Neural crest cell (in vitro differentiated cells): ENCODE measurements at regions not wholly inside any gene's neighbourhood (a gene's known extent, or its start where the extent isn't known, plus 50 kb on each side); places are given as distances from the start of the nearest gene placed in this dataset.
"Not testable (repeated sequence)": the region's sequence is repeated elsewhere in the genome, so short reads cannot be mapped to it uniquely, and the experiment has no call there.

Experiments used
- DNase-seq: peaks from one replicate; pipeline ENCODE4 v3.0.0; 2021; ENCODE audit warnings: low read depth, mixed read lengths, low spot score
- H3K27ac Mint-ChIP-seq: one replicate; pipeline ENCODE4 v1.8.0; 2021; ENCODE audit warnings: mild to moderate bottlenecking, mixed read lengths; ENCODE audit not compliant: unreplicated experiment
- H3K27me3 Mint-ChIP-seq: 2 replicates; pipeline ENCODE4 v1.8.0; 2021; ENCODE audit warnings: low read depth, mild to moderate bottlenecking, mixed read lengths
- H3K36me3 Mint-ChIP-seq: 2 replicates; pipeline ENCODE4 v1.8.0; 2021; ENCODE audit warnings: low read depth, mild to moderate bottlenecking, mixed read lengths
- H3K4me1 Mint-ChIP-seq: 2 replicates; pipeline ENCODE4 v1.8.0; 2021; ENCODE audit warnings: mixed read lengths
- H3K4me3 Mint-ChIP-seq: one replicate; pipeline ENCODE4 v1.8.0; 2021; ENCODE audit warnings: mild to moderate bottlenecking, mixed read lengths
- H3K9me3 Mint-ChIP-seq: 2 replicates; pipeline ENCODE4 v1.8.0; 2021; ENCODE audit warnings: mixed read lengths
- CTCF ChIP-seq: fragments of 200-600 bp; sonication (generic); conservative IDR thresholded peaks from 2 replicates; pipeline ENCODE4 v1.5.0; 2021; ENCODE audit warnings: antibody characterized with exemption, mild to moderate bottlenecking

- H3K27me3 Mint-ChIP-seq, result peaks cover 21% of the 10 kb centered on the region
- no peak for TF ChIP-seq CTCF
- H3K4me1 Mint-ChIP-seq, result peaks cover 3% of the 10 kb centered on the region
- no peak for DNase-seq
- no peak overlapping the region for H3K27ac Mint-ChIP-seq
- H3K4me3 Mint-ChIP-seq, result no peak overlapping the region
- no peaks in the 10 kb centered on the region for H3K36me3 Mint-ChIP-seq
- H3K9me3 Mint-ChIP-seq, result no peaks in the 10 kb centered on the region
Measured at GRCh38 chr7:32221056-32221455, 150.8 kb upstream of the PDE1C start.

- not testable (repeated sequence) for H3K4me3 Mint-ChIP-seq, H3K36me3 Mint-ChIP-seq, H3K9me3 Mint-ChIP-seq, H3K27ac Mint-ChIP-seq, DNase-seq, H3K4me1 Mint-ChIP-seq
- peaks cover 21% of the 10 kb centered on the region for H3K27me3 Mint-ChIP-seq
Measured at GRCh38 chr7:32219831-32220230, 149.6 kb upstream of the PDE1C start.

DNA sequence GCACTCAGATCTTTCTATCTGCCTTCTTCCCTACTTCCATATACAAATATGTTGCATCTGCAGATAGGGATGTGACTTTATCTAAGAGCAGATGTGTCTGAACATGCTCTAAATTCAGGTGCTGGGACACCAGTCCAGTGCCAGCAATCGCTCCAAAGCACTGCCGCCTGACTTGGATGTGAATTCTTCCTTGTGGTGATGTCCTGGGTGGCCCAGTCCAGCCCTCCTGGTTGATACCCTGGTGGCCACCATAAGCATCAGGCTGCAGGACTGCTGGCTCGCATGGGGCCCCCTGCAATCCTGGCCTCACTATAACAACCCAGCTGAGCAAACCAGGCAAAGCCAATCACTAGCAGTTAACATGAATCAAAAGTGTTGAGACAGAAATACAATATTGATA, 149.2 kb upstream of the PDE1C start:
- Mint-ChIP-seq H3K27me3 (peaks cover 21% of the 10 kb centered on the region), H3K9me3 (no peaks in the 10 kb centered on the region), H3K4me1 (peaks cover 3% of the 10 kb centered on the region), H3K27ac (no peak overlapping the region), H3K36me3 (no peaks in the 10 kb centered on the region), H3K4me3 (no peak overlapping the region)
- TF ChIP-seq CTCF, result no peak
- DNase-seq, result no peak

DNA sequence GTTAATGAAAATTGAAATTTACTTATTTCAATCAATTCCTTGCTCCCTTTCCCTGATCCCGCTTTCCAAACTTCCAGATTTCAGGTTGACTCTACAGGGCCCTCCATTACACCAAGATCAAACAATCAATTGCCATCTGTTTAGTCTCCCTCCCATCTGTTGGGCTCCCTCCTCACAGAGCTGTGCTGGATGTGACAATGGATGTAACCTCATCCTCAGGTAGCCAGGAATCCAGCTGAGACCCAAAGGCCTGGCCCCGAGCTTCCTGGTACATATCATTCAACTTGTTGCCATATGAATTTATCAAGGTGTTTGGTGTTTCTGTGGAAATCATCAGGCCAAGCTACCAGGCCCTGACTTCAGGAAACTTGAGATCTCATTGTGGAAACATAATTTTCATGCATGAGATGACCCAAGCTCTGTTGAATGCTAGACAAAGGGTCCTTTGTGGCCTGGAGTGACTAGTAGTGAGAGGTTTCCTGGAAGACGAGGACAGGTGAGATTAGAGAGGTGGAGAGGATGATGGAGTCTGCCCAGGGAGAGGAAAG, 148.6 kb upstream of the PDE1C start:
- Mint-ChIP-seq H3K36me3 (no peaks in the 10 kb centered on the region), H3K27me3 (peaks cover 23% of the 10 kb centered on the region), H3K4me1 (peaks cover 3% of the 10 kb centered on the region), H3K9me3 (no peaks in the 10 kb centered on the region), H3K4me3 (no peak overlapping the region), H3K27ac (no peak overlapping the region)
- DNase-seq, result no peak
- no peak for TF ChIP-seq CTCF

DNA sequence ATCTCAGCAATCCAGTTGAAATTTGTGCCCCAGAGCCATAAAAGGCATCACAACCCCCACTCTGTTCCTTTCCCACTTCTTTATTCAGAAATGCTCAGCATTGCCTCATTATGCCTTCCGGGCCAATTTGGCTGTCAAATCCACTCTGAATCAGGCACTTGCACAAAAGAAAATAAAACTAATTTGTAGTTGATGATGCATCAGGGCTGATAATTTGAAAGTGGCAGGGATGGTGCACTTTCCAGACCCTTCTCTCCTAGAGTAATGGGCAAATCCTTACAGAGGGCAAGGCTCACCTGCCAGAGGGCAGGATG, 147.9 kb upstream of the PDE1C start:
- no peak for DNase-seq
- H3K4me1 Mint-ChIP-seq, result peaks cover 3% of the 10 kb centered on the region
- peaks cover 27% of the 10 kb centered on the region for H3K27me3 Mint-ChIP-seq
- no peaks in the 10 kb centered on the region for H3K9me3 Mint-ChIP-seq
- H3K27ac Mint-ChIP-seq, result no peak overlapping the region
- no peak overlapping the region for H3K4me3 Mint-ChIP-seq
- no peak for TF ChIP-seq CTCF
- no peaks in the 10 kb centered on the region for H3K36me3 Mint-ChIP-seq

- no peak for TF ChIP-seq CTCF
- Mint-ChIP-seq H3K4me1 (peaks cover 3% of the 10 kb centered on the region), H3K4me3 (no peak overlapping the region), H3K27ac (no peak overlapping the region), H3K36me3 (no peaks in the 10 kb centered on the region), H3K27me3 (peaks cover 28% of the 10 kb centered on the region), H3K9me3 (no peaks in the 10 kb centered on the region)
- DNase-seq, result no peak
Measured at GRCh38 chr7:32217341-32218153, 147.3 kb upstream of the PDE1C start.
